ENCODE measurements at regions not wholly inside any gene's neighbourhood (a gene's known extent, or its start where the extent isn't known, plus 50 kb on each side); places are given as distances from the start of the nearest gene placed in this dataset.

DNA sequence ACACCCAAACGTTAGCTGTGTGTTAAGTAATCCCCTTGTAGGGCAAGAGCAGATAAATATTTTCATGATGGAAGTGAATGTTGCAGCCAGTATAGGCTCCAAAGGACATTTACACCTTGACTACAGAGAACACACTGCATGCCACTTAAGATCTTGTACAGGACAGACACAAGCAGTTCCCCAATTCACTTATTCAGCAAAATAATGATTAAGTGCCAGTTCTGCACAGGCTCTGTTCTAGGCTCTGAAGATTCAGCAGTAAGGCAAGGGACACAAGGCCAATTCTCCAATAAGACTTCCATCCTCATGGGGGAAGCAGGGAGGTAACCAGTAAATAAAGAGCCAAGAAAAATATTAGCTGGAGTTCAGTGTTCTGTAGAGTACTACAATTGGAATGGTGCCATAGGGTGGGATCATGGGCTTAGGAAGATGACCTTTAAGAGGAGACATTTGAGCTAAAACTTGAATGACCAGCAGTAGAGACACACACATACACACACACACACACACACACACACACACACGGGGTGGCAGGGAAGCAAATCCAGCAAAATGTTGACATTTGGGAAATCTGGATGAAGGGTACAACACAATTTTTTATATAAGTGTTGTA is 199.9 kb upstream of the JUN start:
- TF ChIP-seq CTCF (IDR thresholded peaks at IDR 0.05 in 2 of 3, conservative IDR thresholded peaks at IDR 0.05 in 1 of 3; ENCODE audit: insufficient read depth in 2 of 3, low read depth in 1 of 3, low read length in 3 of 3) (no peak), CLOCK (CRISPR knock-in tag; IDR thresholded peaks at IDR 0.05; ENCODE audit: borderline replicate concordance) (no peak)
